GM19239 (cell line): ENCODE measurements at regions not wholly inside any gene's neighbourhood (a gene's known extent, or its start where the extent isn't known, plus 50 kb on each side); places are given as distances from the start of the nearest gene placed in this dataset.

Source experiments
- DNase-seq: peaks from one replicate; pipeline ENCODE4 v3.0.0; 2011; ENCODE audit warnings: low spot score; ENCODE audit not compliant: insufficient read length
- FAIRE-seq: peaks from 2 replicates; lab custom pipeline; 2011; peaks lifted over from hg19 to GRCh38; lab: Jason Lieb, UNC

- FAIRE-seq (no peak), DNase-seq (no peak)
Measured at GRCh38 chr14:71666571-71667145, 265.6 kb upstream of the RGS6 start.

GRCh38 chr14:71668186-71668912, 263.9 kb upstream of the RGS6 start:
- DNase-seq (no peak), FAIRE-seq (peak; percentile 31)

- DNase-seq (no peak), FAIRE-seq (no peak)
Measured at GRCh38 chr14:71672596-71672995, 259.6 kb upstream of the RGS6 start.

- FAIRE-seq (no peak), DNase-seq (no peak)
Measured at GRCh38 chr14:71675126-71675899, 256.9 kb upstream of the RGS6 start.

- FAIRE-seq: no peak
Measured at GRCh38 chr14:71675900-71676287, 256.3 kb upstream of the RGS6 start.

GRCh38 chr14:71680736-71681387, 251.4 kb upstream of the RGS6 start:
- FAIRE-seq: no peak

More at GRCh38 chr14:71675900-71676287, 256.3 kb upstream of the RGS6 start:
- no peak for DNase-seq

GRCh38 chr14:71682337-71682736, 249.9 kb upstream of the RGS6 start:
- DNase-seq (no peak), FAIRE-seq (no peak)

More at GRCh38 chr14:71680736-71681387, 251.4 kb upstream of the RGS6 start:
- no peak for DNase-seq

GRCh38 chr14:71684323-71684722, 247.9 kb upstream of the RGS6 start:
- FAIRE-seq: no peak
- no peak for DNase-seq

GRCh38 chr14:71686677-71687076, 245.6 kb upstream of the RGS6 start:
- FAIRE-seq: no peak

GRCh38 chr14:71687166-71687831, 244.9 kb upstream of the RGS6 start:
- FAIRE-seq (no peak), DNase-seq (no peak)

More at GRCh38 chr14:71686677-71687076, 245.6 kb upstream of the RGS6 start:
- no peak for DNase-seq

- DNase-seq (no peak), FAIRE-seq (no peak)
Measured at GRCh38 chr14:71688576-71688975, 243.7 kb upstream of the RGS6 start.

- DNase-seq: no peak
Measured at GRCh38 chr14:71690478-71690877, 241.8 kb upstream of the RGS6 start.

GRCh38 chr14:71692496-71692895, 239.7 kb upstream of the RGS6 start:
- no peak for FAIRE-seq
- no peak for DNase-seq

More at GRCh38 chr14:71690478-71690877, 241.8 kb upstream of the RGS6 start:
- FAIRE-seq: no peak

GRCh38 chr14:71693381-71693780, 238.8 kb upstream of the RGS6 start:
- DNase-seq: no peak
- no peak for FAIRE-seq

GRCh38 chr14:71694591-71695530, 237.4 kb upstream of the RGS6 start:
- FAIRE-seq: peak; percentile 61

GRCh38 chr14:71695611-71696350, 236.4 kb upstream of the RGS6 start:
- DNase-seq (no peak), FAIRE-seq (peak; percentile 26)

More at GRCh38 chr14:71694591-71695530, 237.4 kb upstream of the RGS6 start:
- DNase-seq: no peak

GRCh38 chr14:71698027-71698426, 234.2 kb upstream of the RGS6 start:
- FAIRE-seq (no peak), DNase-seq (no peak)

- no peak for FAIRE-seq
- no peak for DNase-seq
Measured at GRCh38 chr14:71698673-71699072, 233.6 kb upstream of the RGS6 start.
